ENCODE measurements at regions not wholly inside any gene's neighbourhood (a gene's known extent, or its start where the extent isn't known, plus 50 kb on each side); places are given as distances from the start of the nearest gene placed in this dataset.

DNA sequence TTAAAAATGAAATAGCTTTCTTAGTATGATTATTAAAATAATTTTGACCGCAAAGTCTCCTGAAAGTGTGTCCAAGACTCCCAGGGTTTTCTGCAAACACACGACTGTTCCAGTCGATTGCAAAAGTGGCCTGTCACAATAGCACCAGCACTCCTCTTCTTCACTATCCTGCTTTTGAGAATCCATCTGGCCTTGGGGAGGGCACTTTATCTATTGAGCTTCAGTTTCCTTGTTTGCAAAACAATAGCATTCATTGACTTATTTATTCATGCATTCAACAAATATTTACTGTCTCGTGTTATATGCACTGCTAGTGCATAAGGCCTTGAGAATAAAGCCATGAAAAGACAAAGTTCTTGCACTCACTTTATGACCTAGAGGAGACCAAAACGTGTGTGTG, 96.2 kb upstream of the NTM start:
- intact Hi-C loops (cut with DNase I): no loop called here
- no peak for DNase-seq (ENCODE audit: low spot score)

DNA sequence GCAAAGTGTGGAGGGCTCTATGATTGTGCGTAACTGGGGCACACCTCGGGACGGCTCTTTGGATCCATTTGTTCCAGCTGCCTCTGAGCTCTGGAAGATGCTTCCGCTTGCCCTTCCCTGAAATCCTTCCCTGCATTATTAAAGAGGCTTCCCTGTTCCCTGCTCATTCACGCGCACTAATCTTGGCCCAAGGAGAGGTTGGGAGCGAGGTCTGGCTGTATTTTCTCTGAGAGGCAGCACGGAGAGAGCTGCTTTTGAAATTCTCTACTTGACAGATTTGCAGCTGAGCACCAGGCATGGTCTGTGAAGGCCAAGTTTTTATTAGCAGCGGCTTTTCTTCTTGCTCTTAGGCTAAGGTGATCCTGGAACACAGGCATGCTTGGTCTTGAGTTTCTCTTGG, 94.8 kb upstream of the NTM start:
- intact Hi-C loops (cut with DNase I): no loop called here
- no peak for DNase-seq (ENCODE audit: low spot score)

DNA sequence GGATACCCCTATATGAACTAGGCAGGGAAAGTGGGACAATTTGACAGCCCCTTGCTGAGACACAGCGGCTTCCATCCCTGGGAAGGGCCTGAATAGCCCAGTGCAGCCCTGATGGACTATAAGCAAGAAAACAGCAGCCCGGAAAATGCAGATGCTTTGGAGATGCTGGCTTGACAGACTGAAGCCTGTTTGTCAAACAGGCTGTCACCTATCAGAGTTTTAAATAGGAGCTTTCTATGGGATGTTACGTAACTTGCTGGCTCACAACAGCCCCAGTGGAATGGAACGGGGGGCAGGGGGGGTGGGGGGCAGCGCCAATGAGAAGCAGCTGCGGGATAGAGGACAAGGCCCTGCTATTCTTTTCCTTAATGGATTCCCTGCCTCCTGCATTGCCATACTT, 91.9 kb upstream of the NTM start:
- intact Hi-C loops (cut with DNase I): no loop called here
- no peak for DNase-seq (ENCODE audit: low spot score)

DNA sequence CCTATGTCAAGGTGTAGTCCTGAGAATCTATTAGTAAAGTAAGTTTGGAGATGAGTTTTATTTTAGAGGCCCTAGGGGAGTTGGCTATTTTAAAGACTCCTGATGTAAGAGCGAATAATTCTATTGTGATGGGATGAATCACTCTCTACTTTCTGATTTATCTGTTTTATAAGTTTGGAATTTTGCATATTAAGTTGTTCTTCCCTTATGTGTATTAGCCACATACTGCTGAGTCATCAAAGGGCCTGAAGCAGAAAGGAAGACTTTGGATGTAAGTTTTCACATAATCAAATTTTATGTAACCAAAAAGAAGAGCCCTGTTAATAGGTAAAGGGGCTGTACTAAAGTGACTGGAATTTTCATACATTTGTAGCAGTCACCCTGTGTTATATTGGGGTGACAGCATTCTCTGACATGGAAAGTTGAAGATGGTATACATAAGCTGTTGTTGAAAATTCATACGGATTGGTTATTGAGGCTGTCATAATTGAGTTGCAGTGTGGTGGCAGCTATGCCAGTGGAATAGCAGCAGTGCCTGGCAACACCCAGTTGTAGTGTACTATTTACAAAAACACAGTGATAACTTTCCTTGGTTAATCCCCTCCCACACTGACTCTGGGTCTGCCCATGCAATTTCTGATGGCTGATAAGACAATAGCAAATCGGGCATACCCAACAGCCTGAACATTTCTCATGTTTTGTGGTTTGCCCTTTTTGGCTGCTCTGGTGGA, 90.6 kb upstream of the NTM start:
- intact Hi-C loops (cut with DNase I): no loop called here
- DNase-seq (ENCODE audit: low spot score): no peak

DNA sequence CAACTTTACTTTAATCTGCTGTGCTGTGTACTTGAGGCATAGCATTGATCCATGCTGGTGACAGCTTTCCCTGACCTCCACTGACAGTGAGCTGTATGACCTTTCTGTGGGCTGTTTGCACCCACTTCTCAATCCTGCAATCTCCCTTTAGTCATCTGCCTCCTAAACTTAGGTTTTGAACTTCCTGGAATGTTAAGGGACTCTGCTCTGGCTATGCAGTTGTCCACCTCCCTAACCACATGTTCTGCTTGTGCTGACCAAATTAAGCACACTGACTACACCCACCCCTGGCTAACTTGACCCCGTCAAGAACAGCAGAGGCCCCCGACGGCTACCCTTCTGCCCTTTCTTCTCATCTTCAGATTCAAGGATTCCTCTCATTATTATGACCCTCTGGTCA, 89.1 kb upstream of the NTM start:
- intact Hi-C loops (cut with DNase I): no loop called here
- DNase-seq (ENCODE audit: low spot score): no peak

DNA sequence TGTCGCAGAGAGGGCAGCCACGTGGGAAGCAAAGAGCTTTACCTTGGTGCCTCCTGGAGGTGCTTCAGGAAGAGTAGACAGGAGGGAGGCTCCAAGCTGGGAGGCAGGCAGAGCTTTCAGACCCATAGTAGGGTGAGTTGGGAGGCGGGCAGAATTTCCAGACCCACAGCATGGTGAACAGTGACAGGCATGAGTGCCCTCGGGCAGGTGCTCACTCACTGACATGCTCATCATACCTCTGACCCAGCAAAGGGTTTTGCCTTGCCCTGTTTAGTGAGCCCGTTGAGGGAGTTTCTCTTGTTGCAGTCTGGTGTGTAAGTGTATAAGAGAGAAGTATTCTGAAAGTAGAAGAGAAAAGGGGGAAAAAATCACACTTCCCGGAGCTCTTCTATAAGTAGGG, 86.4 kb upstream of the NTM start:
- intact Hi-C loops (cut with DNase I): no loop called here
- DNase-seq (ENCODE audit: low spot score): no peak

DNA sequence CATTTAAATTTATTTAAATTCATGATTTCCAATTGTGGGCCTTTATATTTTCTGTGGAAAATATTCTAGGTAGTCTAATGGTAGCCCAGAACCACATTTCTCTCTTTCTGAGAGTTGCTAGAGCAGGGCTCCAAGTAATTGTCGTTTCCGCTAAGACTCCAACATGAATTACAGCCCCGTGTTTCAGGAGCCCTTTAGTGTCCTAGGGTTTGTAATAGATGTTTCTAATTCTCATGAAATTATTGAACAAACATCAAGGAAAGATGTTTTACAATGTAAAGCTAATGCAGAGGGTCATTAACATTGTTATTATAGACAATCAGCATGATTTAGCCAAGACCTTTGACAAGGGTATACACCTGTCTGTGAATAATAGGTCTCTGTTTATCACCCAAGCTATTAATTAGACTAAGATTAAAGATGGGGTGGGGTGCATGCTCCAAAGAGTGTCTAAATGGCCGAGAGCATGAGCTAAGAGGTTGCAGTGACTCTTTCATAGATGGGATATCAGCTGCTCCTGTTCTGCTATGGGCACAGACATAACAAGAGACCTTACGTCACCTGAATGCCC, 81.8 kb upstream of the NTM start:
- no peak for DNase-seq (ENCODE audit: low spot score)
- intact Hi-C loops (cut with DNase I): no loop called here

DNA sequence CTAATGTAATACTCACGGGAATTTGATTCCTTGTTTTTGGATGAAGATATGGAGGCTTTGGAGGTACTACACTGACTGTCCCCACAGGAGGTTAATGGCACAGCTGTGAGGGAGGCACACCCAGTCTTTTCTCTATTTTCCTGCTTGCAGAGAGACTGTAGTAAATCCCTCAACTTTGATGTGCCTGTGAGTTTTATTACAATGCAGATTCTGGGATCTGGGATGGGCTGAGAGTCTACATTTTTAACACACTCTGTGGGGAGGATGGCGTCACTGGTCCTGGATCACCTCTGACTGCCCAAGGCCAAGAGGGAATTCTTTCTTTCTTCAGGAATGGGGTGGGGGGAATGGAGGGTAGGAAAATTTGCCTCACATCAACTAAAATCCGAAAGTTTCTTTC, 80.2 kb upstream of the NTM start:
- no peak for DNase-seq (ENCODE audit: low spot score)
- intact Hi-C loops (cut with DNase I): no loop called here

DNA sequence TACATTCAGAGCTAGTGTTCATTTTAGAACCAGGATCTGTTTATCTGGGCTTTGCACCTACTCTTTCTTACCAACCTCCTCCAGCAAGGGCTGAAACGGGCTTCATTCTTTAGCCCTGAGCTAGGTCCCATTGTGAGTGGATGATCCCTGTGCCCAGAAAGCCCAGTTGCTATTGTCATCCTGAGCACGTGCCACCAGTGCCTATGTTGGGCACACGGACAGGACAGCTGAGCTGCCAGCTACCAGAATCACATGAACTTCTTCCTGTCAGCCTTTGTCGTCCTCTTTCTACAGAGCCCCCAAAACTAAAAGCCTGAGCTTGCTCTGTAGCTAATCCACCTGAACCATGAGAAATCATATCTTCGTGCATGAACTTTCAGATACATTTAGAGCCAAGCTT, 74.4 kb upstream of the NTM start:
- no peak for DNase-seq (ENCODE audit: low spot score)
- intact Hi-C loops (cut with DNase I): no loop called here

DNA sequence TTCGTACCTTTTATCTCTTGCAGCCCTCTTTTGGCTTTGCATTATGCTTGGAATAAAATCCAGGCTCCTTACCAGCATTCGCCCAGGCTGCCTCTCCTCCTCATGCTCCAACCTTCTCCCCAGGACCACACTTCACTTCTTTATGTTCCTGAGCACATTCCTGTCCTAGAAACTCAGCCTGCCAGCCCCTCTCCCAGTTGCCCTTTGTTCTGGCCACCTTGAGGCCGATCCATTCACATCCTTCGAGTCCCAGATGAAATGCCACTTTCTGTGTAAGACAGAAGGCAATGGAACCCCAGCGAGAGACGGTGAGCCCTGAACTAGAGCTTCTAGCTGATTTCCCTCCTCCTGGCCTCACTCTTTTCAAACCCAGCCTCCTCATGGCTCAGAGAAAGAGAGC, 73.0 kb upstream of the NTM start:
- intact Hi-C loops (cut with DNase I): no loop called here
- no peak for DNase-seq (ENCODE audit: low spot score)

DNA sequence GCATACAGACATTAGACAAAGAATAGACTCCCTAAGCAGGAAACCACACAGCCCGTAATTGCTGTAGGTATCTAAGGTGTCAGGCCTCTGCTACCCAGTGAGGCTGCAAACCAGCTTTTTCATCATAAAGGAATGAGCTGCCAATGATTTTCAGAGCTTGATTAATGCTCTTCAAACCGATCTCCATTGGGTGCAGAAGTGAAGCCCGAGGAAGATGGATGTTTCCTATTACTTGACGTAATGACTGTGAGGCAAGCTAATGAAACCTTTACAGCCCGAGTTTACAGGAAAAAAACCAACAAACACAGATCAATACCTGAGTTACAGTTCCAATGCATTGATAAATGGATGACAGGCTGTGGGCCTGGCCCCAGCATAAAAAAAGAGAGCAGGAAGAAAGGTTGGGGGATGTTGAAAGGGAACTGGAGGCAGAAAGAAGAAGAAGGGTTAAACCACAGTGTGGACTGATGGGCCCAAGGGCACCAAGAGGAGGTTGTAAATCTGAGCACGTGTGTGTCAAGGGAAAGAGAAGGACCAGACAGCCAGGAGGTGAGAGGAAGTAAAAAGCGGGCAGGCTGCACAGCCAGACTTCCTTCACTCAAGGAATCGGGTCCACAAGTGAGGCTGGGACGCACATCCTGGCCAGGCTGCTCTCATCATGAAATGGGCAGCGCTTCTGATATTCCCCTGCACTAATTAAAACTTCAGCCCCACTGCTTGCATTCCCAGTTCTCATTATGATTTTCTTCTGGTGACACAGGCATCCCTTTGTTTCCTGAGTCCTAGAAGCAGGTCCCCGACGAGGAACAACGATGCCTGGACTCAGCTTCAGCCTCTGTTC, 70.6 kb upstream of the NTM start:
- intact Hi-C loops (cut with DNase I): no loop called here

DNA sequence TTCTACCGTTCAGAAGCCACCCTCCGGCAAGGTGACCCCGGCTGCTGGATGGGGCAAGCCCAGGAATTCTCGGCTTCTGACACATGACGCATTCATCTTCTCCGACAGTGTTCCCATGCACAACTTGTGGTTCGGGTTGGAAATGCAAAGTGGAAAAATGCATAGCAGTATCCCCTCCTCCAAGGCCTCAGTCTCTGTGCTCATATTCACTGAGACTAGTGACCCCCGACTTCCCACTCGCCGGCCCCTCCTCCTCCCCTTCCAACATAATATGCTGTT, 70.0 kb upstream of the NTM start:
- intact Hi-C loops (cut with DNase I): no loop called here
- DNase-seq (ENCODE audit: low spot score): no peak

More for the DNA sequence above, 70.6 kb upstream of the NTM start:
- no peak for DNase-seq (ENCODE audit: low spot score)

DNA sequence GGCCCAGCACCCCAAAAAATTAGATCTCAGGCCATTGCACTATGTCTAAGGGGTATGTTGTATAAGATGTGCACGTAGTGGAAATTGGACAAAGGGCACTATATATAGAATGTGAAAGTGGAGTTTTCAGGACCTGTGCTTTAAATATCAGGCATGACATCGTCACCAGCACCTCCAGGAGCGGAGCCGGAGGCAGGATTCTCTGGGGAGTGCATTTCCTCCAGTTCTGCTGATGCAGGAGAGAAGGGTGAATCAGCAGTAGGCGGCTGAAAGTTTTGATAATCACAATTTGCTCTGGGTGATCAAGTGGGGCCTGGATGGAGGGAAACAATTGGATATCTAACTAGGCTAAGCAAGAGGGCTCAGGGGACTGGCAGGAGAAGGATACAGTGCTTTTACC, 69.1 kb upstream of the NTM start:
- no peak for DNase-seq (ENCODE audit: low spot score)
- intact Hi-C loops (cut with DNase I): no loop called here

DNA sequence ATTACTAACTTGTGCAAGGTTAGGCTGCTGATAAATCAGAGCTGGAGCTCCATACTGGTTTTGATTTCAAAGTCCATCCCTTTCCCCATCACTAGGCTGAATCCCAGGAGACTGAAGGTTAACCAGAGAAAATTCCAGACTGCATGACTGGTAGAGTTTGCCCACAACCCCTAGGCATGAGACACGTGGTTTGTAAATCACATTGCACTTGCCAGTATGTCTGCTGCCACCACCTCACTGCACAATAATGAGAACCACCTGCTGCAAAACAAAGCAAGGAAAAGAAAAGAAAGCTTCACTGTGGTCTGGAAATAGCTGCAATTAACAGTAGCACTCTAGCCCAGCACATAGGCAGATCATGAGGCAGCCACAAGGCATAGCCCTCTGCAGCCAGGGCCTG, 67.6 kb upstream of the NTM start:
- DNase-seq (ENCODE audit: low spot score): no peak
- intact Hi-C loops (cut with DNase I): no loop called here

DNA sequence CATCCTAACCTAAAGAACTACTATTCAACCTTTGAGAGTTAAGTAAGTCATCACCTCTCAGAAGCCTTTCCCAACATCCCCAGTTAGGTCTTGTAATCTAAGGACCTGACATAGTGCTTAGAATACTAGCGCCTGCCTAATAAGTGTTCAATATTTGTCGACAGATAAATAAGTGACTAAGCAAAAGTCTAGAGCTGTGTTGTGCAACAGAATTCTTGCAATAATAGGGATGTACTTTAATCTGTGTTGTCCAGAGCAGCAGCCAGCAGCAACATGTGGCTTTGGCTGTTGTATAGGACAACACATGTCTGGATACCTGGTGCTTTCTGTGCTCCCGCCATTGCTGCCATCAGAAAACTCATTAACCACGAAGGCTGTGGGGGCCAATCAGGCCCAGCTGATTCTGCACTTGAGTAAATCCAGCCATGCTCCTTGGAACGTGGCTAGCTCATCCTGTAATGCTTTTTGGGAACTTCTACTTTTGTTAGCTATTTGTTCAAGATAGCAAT, 66.8 kb upstream of the NTM start:
- no peak for DNase-seq (ENCODE audit: low spot score)
- intact Hi-C loops (cut with DNase I): no loop called here

DNA sequence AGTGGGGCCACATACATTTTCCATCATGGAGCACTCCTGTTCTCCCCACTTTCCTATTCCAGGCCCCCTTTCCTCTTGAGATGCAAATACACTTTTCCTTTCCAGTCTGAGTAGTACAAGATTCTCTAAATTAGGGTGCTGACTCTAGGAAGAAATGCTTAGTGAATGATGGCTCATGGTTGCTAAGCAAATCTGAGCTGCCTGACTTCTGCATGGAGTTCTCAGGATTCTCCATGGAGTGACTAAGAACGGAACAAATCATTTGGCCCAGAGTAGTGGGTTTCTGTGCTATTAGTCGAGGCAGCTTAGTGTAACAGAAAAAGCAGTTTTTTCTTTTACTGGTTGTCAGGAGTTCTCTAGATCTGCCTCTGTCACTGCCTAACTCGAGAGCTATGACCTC, 65.4 kb upstream of the NTM start:
- DNase-seq (ENCODE audit: low spot score): no peak
- intact Hi-C loops (cut with DNase I): no loop called here

DNA sequence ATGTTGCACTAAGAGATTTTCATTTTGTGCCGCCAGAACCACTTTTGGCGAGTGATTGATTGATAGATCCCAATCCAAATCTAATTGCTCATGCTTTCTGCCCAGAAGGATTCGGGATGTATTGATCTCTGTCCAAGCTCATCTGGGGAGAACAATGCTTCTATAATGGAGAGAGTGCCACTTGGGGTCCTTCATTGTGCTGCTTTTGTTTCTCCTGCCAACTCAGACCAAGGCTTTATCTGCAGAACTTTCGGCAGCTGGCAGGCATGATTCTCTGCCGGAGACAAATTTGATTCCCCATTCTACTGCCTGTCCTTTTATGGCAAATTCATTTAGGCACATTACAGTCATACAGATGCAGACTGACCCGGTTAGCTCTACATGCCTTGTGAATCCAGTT, 62.9 kb upstream of the NTM start:
- no peak for DNase-seq (ENCODE audit: low spot score)
- intact Hi-C loops (cut with DNase I): no loop called here

DNA sequence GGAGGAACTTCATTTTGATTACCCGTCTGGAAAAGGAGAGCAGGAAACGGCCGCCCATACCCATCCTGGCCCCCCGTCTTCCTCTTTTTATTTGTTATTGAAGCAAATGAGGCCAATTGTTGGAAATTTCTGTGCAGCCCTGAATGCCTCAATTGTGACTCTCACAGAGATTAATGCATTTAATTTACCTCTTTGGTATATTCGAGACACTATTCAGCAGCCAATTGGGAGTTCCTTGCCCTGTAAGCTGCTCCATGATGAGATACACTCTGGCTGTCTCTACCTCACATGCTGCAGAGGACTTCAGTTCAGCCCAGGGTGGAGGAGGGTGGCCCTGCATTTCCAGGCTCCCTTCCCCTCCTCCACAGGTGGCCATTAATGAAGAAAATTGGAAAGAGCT, 60.6 kb upstream of the NTM start:
- no peak for DNase-seq (ENCODE audit: low spot score)
- intact Hi-C loops (cut with DNase I): no loop called here

DNA sequence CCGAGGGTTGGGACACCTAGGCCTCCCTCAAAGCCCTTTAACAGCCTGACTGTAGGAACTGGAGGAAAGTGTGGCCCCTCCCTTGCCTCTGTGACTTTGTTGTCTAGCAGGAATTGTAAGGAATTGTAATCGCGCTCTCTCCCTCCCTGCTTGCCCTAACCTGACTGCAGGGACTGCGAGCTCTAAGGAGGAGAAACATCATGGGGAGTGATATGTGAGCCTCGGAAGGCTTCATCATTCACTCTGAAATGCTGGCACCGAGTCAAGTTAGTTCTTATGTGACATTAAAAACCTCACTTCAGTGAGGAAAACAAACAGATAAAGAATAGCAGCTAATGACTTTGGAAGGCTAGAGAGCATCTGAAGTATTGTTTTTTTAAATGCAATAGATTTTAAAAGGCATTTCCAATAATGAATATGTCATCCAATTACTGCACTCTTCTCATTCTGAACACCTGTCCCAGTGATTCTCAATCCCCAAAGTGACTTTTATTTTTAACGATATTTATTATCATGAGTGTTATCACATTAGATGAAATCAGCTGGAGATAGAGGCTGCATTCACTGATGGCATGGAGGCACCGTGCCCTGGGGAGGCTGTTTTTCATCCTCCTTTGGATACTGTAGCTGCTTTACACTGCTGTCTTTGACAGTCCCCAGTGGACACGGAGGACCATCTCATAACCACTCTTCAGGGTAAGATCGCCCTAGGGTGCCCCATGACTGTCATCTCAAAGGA, 58.5 kb upstream of the NTM start:
- no peak for DNase-seq (ENCODE audit: low spot score)
- intact Hi-C loops (cut with DNase I): no loop called here
